C4-2B (cell line): ENCODE measurements at regions not wholly inside any gene's neighbourhood (a gene's known extent, or its start where the extent isn't known, plus 50 kb on each side); places are given as distances from the start of the nearest gene placed in this dataset.
"Not testable (repeated sequence)": the region's sequence is repeated elsewhere in the genome, so short reads cannot be mapped to it uniquely, and the experiment has no call there.

Experiments
- ZFX ChIP-seq: fragments of 450-650 bp; IDR thresholded peaks from 2 replicates; pipeline ENCODE4 v1.6.1; 2017
- TF ChIP-seq, protein P1 (sequence below): fragments of 450-650 bp; conservative IDR thresholded peaks from 2 replicates; pipeline ENCODE4 v1.5.1; 2017; ENCODE audit warnings: mild to moderate bottlenecking

GRCh38 chr11:89648232-89648631, 61.9 kb upstream of the TRIM77 start:
- TF ChIP-seq, protein P1, sequence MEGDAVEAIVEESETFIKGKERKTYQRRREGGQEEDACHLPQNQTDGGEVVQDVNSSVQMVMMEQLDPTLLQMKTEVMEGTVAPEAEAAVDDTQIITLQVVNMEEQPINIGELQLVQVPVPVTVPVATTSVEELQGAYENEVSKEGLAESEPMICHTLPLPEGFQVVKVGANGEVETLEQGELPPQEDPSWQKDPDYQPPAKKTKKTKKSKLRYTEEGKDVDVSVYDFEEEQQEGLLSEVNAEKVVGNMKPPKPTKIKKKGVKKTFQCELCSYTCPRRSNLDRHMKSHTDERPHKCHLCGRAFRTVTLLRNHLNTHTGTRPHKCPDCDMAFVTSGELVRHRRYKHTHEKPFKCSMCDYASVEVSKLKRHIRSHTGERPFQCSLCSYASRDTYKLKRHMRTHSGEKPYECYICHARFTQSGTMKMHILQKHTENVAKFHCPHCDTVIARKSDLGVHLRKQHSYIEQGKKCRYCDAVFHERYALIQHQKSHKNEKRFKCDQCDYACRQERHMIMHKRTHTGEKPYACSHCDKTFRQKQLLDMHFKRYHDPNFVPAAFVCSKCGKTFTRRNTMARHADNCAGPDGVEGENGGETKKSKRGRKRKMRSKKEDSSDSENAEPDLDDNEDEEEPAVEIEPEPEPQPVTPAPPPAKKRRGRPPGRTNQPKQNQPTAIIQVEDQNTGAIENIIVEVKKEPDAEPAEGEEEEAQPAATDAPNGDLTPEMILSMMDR, result not testable (repeated sequence)
- TF ChIP-seq ZFX, result not testable (repeated sequence)
